GM21381 (cell line): ENCODE measurements at regions not wholly inside any gene's neighbourhood (a gene's known extent, or its start where the extent isn't known, plus 50 kb on each side); places are given as distances from the start of the nearest gene placed in this dataset.

Experiments
- ATAC-seq: cut with Tn5 transposase; IDR thresholded peaks from one replicate; pipeline ENCODE4 v1.9.1; 2021; ENCODE audit warnings: mild to moderate bottlenecking, moderate library complexity; ENCODE audit not compliant: unreplicated experiment

DNA sequence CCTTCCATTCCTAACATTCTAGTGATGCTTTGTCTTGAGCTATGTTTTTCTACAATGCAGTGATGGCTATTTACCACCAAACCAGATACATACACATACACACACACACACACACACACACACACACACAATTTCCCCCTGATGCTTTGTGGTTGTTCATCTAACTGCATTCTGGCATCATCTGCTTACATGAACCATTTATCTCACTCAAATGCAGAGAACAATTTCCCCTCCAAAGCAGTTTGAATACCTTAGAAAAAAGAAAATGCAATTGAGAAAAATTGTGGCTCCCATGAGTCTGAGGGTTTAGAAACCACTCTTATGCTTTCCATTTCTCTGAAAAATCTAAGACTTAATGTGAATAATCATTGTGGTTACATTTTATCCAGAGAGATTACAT, 1024.8 kb downstream of the TLE4 start:
- no peak for ATAC-seq

GRCh38 chr9:80595192-80595591, 1023.4 kb downstream of the TLE4 start:
- ATAC-seq = no peak

GRCh38 chr9:80592413-80592812, 1020.6 kb downstream of the TLE4 start:
- no peak for ATAC-seq

- ATAC-seq = no peak
Observed at GRCh38 chr9:80586786-80587330, 1015.1 kb downstream of the TLE4 start.

DNA sequence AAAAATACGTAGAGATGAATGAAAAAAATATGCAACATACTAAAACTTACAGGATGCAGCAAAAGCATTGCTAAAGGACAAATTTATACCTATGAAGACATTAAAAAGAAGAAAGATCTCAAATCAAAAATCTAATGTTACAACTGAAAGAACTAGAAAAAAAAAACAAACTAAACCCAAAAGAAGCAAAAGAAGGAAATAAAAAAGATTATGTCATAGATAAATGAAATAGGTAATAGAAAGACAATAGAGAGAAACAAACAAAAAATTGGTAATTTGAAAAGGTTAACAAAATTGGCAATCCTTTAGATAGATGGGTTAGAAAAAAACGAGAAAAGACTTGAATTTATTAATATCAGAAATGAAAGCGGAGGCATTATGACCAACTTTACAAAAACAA, 1000.2 kb downstream of the TLE4 start:
- ATAC-seq = no peak

DNA sequence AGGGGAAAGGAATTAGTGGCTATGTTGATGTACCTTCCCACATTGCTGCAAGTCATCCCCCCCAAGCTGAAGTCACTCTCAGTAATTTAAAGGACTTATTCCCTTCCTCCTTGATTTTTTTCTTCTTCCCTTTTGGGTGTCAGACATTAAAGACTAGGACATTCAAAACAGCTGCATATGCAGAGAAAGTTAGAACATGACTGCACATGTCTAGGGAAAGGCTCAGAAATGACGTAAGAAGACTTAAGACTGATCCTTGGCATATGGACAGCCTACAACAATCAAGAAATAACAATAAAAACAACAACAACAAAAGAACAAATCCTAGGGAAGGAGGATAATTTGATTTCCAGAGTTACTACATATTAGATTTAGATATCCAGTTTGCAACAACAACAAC, 997.5 kb downstream of the TLE4 start:
- ATAC-seq = no peak

DNA sequence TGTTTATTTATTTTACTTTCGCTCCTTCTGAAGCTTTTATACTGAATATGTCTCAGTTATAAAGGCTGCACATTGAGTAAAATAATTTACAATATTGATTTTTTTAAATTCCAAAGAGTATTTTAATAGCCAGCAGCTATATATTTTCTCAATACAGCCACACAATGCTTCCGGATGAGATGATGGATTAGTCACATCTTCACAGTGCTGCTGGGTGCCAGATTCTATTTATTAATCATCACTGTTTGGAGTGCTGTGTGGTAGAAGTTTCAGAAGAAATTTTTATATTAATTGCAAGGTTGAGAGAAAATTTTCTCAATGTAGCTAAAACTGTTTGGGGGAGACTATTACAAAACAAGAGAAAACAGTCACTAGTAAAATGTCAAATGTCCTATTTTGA, 989.8 kb downstream of the TLE4 start:
- no peak for ATAC-seq

DNA sequence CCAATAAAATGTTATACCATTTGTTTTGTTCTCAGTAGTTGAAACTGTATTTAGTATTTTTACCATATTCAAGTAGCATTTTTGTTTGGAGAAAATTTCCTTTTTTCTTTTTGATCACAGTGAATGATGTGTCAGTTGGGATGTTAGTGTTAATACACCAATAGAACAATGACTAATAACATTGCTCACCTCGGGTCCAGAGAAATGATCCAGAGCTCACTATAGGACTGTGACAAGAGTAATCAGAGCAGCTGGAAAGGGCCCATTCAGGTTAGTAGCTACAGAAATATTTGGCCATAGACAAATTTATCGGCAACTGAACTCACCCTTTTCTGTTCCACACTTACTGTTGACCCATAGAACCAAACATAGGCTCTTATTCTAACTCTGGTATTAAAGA, 989.2 kb downstream of the TLE4 start:
- ATAC-seq = no peak

- ATAC-seq = no peak
Observed at GRCh38 chr9:80557256-80557655, 985.5 kb downstream of the TLE4 start.

DNA sequence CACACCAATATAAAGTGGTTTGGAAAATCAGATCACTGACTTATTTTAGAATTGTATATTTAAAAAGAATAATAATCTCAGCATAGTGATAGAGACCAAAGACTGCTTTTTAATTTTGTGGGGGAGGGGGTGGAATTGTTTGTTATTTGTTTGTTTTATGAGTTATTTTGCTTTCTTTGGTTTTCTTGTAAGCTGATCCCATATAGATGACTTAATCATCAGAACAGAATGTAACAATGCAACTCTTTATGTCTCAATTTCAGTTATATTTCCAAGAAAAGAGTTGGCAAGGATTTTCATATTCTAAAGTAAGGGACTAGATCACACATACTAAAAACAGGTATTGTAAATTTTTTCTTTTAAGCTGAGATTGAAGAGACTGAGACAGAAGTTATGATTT, 984.9 kb downstream of the TLE4 start:
- no peak for ATAC-seq

GRCh38 chr9:80555782-80556325, 984.1 kb downstream of the TLE4 start:
- no peak for ATAC-seq

GRCh38 chr9:80554856-80555255, 983.1 kb downstream of the TLE4 start:
- no peak for ATAC-seq

GRCh38 chr9:80554301-80554700, 982.5 kb downstream of the TLE4 start:
- ATAC-seq = no peak

GRCh38 chr9:80552931-80553330, 981.2 kb downstream of the TLE4 start:
- no peak for ATAC-seq

- ATAC-seq = no peak
Observed at GRCh38 chr9:80550181-80550580, 978.4 kb downstream of the TLE4 start.

DNA sequence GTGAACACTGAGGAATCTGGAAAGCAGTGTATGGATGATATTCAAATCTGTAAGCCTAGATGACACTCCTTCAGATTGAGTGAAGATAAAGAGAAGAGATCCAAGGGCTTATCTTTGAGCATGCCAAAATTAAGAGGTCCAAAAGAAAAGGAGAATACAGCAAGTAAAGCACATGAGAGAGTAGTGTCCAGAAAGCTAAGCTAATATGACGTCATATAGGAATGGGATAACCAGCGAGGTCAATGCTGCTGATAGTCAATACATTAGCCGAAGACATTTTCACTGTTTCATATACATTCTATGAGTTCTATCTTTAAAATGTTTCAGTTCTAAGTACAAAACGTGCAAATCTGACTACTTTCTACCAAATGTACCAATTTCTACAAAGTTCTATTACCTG, 975.8 kb downstream of the TLE4 start:
- no peak for ATAC-seq

DNA sequence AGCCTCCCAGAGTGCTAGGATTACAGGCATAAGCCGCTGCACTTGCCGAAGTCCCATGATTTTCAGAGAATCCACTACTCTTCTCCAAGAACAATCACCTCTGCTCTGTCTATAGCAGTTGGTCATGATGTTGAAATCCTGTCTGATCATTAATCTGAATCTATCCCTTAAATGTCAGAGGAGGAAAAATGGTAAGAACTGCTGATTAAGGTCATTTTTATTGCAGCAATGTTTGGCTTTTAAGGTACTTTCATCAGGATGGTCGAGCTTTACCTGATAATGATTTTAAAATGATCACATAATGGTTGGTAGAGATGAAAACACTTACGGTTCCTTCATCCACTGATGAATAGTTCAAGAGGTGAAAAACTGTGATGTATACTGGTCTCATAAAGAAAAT, 968.6 kb downstream of the TLE4 start:
- no peak for ATAC-seq

DNA sequence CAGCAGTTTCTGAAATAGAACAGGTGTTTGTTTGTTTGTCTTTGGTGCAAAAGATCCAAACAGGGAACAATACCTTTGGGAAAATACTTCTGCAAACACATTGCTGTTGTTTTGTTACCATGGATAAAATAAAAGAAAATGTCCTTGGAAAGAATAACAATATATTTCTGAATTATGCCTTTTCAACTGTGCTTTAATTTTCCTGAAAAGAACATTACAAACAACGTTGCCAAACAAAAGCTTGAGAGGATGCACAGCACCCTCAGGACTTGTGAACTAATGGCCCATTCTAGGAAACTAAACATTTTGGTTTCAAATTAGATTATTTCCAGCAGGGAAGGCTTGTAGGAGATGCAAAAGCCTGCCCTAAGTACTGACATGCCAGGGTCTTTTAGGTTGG, 967.2 kb downstream of the TLE4 start:
- ATAC-seq = no peak

- no peak for ATAC-seq
Observed at GRCh38 chr9:80522465-80522864, 950.7 kb downstream of the TLE4 start.

- no peak for ATAC-seq
Observed at GRCh38 chr9:80521151-80521550, 949.4 kb downstream of the TLE4 start.

- no peak for ATAC-seq
Observed at GRCh38 chr9:80520231-80520630, 948.5 kb downstream of the TLE4 start.

DNA sequence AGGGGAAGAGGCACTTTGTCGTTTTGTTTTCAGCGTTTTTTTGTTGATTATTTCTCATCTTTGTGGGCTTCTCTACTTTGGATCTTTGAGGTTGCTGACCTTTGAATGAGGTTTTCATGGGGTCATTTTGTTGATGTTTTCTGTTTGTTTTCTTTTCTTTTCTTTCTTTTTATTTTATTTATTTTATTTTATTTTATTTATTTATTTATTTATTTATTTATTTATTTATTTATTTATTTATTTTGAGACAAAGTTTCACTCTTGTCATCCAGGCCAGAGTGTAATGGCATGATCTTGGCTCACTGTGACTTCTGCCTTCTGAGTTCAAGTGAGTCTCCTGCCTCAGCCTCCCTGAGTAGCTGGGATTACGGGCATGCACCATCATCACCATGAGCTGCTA, 946.7 kb downstream of the TLE4 start:
- no peak for ATAC-seq

GRCh38 chr9:80516679-80517078, 944.9 kb downstream of the TLE4 start:
- ATAC-seq = no peak
